Fibroblast of lung (primary cell): ENCODE measurements at regions not wholly inside any gene's neighbourhood (a gene's known extent, or its start where the extent isn't known, plus 50 kb on each side); places are given as distances from the start of the nearest gene placed in this dataset.
A peak's percentile ranks its signal among the peaks of the same experiment; 100 is the strongest.

ENCODE experiments used
- DNase-seq, 2 donors: peaks; one replicate each; pipeline versions ENCODE4 v3.0.0 to v3.0.0-alpha.2; 2010; ENCODE audit warnings: low read depth in 2 of 2
- H2AFZ ChIP-seq: 2 replicates; pipeline ENCODE4 v1.5.1; 2012; ENCODE audit warnings: low read length, control low read depth, inconsistent platforms
- H3K27ac ChIP-seq: 2 replicates; pipeline ENCODE4 v1.5.1; 2011; ENCODE audit warnings: low read length, control low read depth; ENCODE audit not compliant: insufficient read depth
- H3K27me3 ChIP-seq: 2 replicates; pipeline ENCODE4 v1.5.1; 2011; ENCODE audit warnings: mild to moderate bottlenecking, low read length; ENCODE audit not compliant: control insufficient read depth, insufficient read depth
- H3K36me3 ChIP-seq: 2 replicates; pipeline ENCODE4 v1.5.1; 2011; ENCODE audit warnings: low read length; ENCODE audit not compliant: control insufficient read depth, insufficient read depth
- H3K4me1 ChIP-seq: 2 replicates; pipeline ENCODE4 v1.5.1; 2011; ENCODE audit warnings: low read length; ENCODE audit not compliant: control insufficient read depth, insufficient read depth; ENCODE audit errors: extremely low read depth
- H3K4me2 ChIP-seq: 2 replicates; pipeline ENCODE4 v1.5.1; 2011; ENCODE audit warnings: low read length, control low read depth; ENCODE audit not compliant: insufficient read depth; ENCODE audit errors: extremely low read depth
- H3K4me3 ChIP-seq, 4 experiments: fragments of 200-600 bp in 1 of 4; sonication (generic) in 1 of 4; replicated peaks in 1 of 4; 2 replicates each; pipeline ENCODE4 v1.5.1; 2011 to 2016; ENCODE audit warnings: low read length in 4 of 4, low read depth in 3 of 4, mild to moderate bottlenecking in 3 of 4, control low read depth in 2 of 4, inconsistent platforms in 1 of 4, mixed read lengths in 1 of 4; ENCODE audit not compliant: insufficient read depth in 1 of 4; ENCODE audit errors: control extremely low read depth in 1 of 4
- H3K79me2 ChIP-seq: 2 replicates; pipeline ENCODE4 v1.5.1; 2012; ENCODE audit warnings: mild to moderate bottlenecking, low read length, inconsistent platforms; ENCODE audit not compliant: control insufficient read depth, insufficient read depth
- H3K9ac ChIP-seq: 2 replicates; pipeline ENCODE4 v1.5.1; 2011; ENCODE audit warnings: mild to moderate bottlenecking, low read length, control low read depth; ENCODE audit not compliant: insufficient read depth
- H3K9me3 ChIP-seq: 2 replicates; pipeline ENCODE4 v1.5.1; 2012; ENCODE audit warnings: low read depth, low read length; ENCODE audit not compliant: control insufficient read depth, insufficient read depth
- H4K20me1 ChIP-seq: 2 replicates; pipeline ENCODE4 v1.5.1; 2011; ENCODE audit warnings: low read length; ENCODE audit not compliant: control insufficient read depth, insufficient read depth; ENCODE audit errors: extremely low read depth
- EZH2 ChIP-seq: IDR thresholded peaks from 2 replicates; pipeline ENCODE4 v1.5.1; 2012; ENCODE audit warnings: low read length, control low read depth, mild to moderate bottlenecking; ENCODE audit errors: missing control alignments
- TF ChIP-seq, protein P1 (sequence below), 2 donors: IDR thresholded peaks in 1 of 2; conservative IDR thresholded peaks in 1 of 2; 1 replicate in 1 of 2; 2 replicates in 1 of 2; pipeline ENCODE4 v1.5.1; 2011 to 2012; ENCODE audit warnings: low read length in 2 of 2, control low read depth in 1 of 2, inconsistent platforms in 1 of 2, low read depth in 1 of 2, mild to moderate bottlenecking in 1 of 2

DNA sequence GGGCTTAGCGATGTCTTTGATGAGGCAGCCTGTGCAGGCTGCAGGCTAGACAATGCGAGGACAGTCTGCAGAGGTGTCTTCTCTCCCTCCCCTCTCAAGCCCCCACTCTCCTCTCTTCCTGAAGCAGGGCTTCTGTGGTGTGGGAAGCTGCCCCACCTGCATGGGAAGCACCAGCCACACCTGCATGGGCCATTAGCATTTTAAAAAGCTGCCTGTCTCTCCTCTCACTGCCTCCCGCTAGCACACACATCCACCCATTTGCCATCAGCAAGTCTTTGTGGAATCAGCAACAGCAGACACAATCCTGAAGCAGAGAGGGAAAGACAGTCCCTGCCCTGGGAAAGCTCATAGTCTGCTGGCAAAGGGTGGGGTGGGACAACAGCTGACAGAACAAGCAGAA lies 53.1 kb downstream of the NAV1 start:
- peaks cover 11% of the 10 kb centered on the region for H3K4me1 ChIP-seq
- H3K27me3 ChIP-seq: no peaks in the 10 kb centered on the region
- H3K9ac ChIP-seq: no peak overlapping the region
- peaks cover 3% of the 10 kb centered on the region for H3K36me3 ChIP-seq
- no peak for DNase-seq
- no peaks in the 10 kb centered on the region for H4K20me1 ChIP-seq
- H3K4me3 ChIP-seq: no peak overlapping the region
- H3K79me2 ChIP-seq: peaks cover 3% of the 10 kb centered on the region
- H3K9me3 ChIP-seq: no peaks in the 10 kb centered on the region
- no peak for TF ChIP-seq EZH2
- TF ChIP-seq, protein P1, sequence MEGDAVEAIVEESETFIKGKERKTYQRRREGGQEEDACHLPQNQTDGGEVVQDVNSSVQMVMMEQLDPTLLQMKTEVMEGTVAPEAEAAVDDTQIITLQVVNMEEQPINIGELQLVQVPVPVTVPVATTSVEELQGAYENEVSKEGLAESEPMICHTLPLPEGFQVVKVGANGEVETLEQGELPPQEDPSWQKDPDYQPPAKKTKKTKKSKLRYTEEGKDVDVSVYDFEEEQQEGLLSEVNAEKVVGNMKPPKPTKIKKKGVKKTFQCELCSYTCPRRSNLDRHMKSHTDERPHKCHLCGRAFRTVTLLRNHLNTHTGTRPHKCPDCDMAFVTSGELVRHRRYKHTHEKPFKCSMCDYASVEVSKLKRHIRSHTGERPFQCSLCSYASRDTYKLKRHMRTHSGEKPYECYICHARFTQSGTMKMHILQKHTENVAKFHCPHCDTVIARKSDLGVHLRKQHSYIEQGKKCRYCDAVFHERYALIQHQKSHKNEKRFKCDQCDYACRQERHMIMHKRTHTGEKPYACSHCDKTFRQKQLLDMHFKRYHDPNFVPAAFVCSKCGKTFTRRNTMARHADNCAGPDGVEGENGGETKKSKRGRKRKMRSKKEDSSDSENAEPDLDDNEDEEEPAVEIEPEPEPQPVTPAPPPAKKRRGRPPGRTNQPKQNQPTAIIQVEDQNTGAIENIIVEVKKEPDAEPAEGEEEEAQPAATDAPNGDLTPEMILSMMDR (conservative IDR thresholded peaks at IDR 0.05 in 1 of 2, IDR thresholded peaks at IDR 0.05 in 1 of 2; ENCODE audit: low read depth in 1 of 2, low read length in 2 of 2): no peak
- no peak overlapping the region for H3K27ac ChIP-seq
- H3K4me2 ChIP-seq: no peak overlapping the region
- no peak overlapping the region for H2AFZ ChIP-seq

DNA sequence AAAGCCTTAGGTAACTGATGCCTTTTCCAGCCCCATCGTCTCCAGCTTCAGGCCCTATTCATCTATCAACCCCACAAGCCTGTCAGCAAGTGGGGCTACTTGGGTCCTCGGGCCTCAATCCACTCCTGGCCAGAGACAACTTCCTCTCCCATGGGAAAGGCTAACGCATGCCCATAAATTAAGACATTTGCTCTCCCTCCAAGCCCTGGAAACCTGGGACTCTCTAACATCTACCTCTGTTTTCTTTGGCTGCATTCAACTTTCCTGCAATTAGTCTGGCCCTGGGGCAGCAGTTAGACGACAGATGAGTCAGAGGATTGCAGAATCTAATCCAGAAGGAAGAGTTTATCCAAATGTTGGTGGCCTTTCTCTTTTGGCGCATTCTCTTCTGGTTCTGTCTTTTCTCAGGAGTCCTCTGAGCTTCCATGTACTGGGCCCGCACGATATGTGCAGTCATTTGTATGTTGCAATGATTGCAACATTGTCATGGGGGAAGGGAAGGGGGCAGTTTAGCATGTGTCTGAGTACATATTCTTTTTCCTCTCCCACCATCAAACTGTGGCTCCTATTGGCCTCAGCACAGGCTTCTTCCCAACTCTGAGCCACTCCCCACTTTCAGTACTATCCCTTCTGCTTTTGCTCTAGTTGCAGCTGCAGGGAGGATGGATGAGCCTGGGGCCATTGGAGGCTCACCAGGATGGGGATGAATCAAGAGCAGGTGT lies 54.4 kb downstream of the NAV1 start:
- Histone ChIP-seq H2AFZ (no peak overlapping the region), H4K20me1 (no peaks in the 10 kb centered on the region), H3K9ac (no peak overlapping the region)

DNA sequence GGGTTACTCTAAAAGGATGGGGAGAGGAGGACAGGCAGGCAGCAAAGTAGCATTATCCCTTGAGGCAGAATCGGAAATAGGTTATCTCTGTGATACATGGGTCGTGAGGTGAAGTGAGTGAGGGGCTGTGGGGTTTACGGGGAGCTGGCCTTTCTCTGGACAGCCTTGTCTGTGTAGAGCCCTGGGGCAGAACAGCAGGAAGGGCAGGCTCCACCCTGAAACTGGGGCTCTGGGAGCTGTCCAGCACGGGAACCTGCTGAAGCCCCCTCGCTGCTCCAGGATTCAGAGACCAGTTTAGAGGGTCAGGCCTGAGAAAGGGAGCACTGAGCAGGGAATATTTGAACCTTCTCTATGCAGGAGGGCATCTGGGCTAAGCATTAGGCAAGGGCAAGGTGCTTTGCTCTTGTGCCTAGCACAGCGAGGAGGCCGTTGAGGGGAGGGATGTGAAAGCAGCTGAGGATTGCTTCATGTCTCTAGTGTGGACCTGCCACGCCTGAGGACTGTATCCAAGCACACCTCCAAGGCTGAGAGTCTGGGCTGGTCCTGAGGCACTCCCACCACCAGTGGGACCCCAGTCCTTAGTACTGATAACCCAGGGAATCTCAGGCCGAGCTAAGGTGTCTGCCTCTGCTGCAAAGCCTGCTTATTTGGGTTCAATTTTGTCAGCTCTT lies 55.8 kb downstream of the NAV1 start:
- Histone ChIP-seq H3K79me2 (peaks cover 5% of the 10 kb centered on the region), H2AFZ (no peak overlapping the region), H3K27me3 (no peaks in the 10 kb centered on the region), H3K4me2 (no peak overlapping the region), H3K4me3 (no peak overlapping the region), H3K36me3 (peaks cover 4% of the 10 kb centered on the region), H3K27ac (no peak overlapping the region), H3K4me1 (peaks cover 11% of the 10 kb centered on the region), H4K20me1 (no peaks in the 10 kb centered on the region), H3K9me3 (no peaks in the 10 kb centered on the region), H3K9ac (no peak overlapping the region)
- TF ChIP-seq, protein P1 (conservative IDR thresholded peaks at IDR 0.05 in 1 of 2, IDR thresholded peaks at IDR 0.05 in 1 of 2; ENCODE audit: low read depth in 1 of 2, low read length in 2 of 2): no peak
- no peak for TF ChIP-seq EZH2
- no peak for DNase-seq

More for the DNA sequence above, 54.4 kb downstream of the NAV1 start:
- Histone ChIP-seq H3K4me1 (peaks cover 11% of the 10 kb centered on the region), H3K79me2 (peaks cover 3% of the 10 kb centered on the region), H3K36me3 (peaks cover 4% of the 10 kb centered on the region), H3K4me2 (peak overlapping the region; percentile 56), H3K27me3 (no peaks in the 10 kb centered on the region), H3K27ac (peak overlapping the region; percentile 62), H3K4me3 (no peak overlapping the region), H3K9me3 (no peaks in the 10 kb centered on the region)
- no peak for TF ChIP-seq EZH2
- TF ChIP-seq, protein P1 (conservative IDR thresholded peaks at IDR 0.05 in 1 of 2, IDR thresholded peaks at IDR 0.05 in 1 of 2; ENCODE audit: low read depth in 1 of 2, low read length in 2 of 2): no peak
- DNase-seq: peak; percentile 95 to 97
